Transverse colon (tissue), 3 donors: ENCODE measurements at regions not wholly inside any gene's neighbourhood (a gene's known extent, or its start where the extent isn't known, plus 50 kb on each side); places are given as distances from the start of the nearest gene placed in this dataset.

Experiments used
- EP300 ChIP-seq: sonication (generic); formaldehyde crosslinking; IDR thresholded peaks from one replicate; pipeline ENCODE4 v1.6.1; 2017; ENCODE audit warnings: antibody characterized with exemption, low read depth
- POLR2A ChIP-seq: fragments of 450-650 bp; IDR thresholded peaks from one replicate; pipeline ENCODE4 v1.6.1; 2016; ENCODE audit warnings: antibody characterized with exemption, mild to moderate bottlenecking, moderate library complexity
- TF ChIP-seq, protein P1 (sequence below), 5 experiments: fragments of 200-600 bp in 3 of 5; fragments of 450-650 bp in 2 of 5; sonication (generic) in 3 of 5; IDR thresholded peaks; 1 replicate in 2 of 5; 2 replicates in 3 of 5; pipeline ENCODE4 v1.5.1; 2016 to 2017; ENCODE audit warnings: antibody characterized with exemption in 5 of 5, inconsistent platforms in 3 of 5, mild to moderate bottlenecking in 2 of 5, moderate library complexity in 1 of 5

DNA sequence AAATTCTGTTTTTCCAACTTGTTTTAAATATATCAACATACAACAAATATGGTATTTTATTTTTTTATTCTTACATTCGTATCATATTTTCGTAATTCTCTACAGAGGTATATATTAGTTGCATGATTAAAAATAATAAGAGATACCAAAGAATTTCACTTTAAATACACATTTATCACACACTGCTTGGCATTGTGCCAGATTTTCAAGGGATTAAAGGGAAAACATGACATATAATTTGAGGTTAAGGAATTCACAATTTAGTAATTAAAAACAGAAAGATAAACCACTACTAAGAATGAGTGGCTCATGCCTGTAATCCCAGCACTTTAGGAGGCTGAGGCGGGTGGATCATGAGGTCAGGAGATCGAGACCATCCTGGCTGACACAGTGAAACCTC lies 484.7 kb upstream of the SORCS1 start:
- TF ChIP-seq, protein P1, sequence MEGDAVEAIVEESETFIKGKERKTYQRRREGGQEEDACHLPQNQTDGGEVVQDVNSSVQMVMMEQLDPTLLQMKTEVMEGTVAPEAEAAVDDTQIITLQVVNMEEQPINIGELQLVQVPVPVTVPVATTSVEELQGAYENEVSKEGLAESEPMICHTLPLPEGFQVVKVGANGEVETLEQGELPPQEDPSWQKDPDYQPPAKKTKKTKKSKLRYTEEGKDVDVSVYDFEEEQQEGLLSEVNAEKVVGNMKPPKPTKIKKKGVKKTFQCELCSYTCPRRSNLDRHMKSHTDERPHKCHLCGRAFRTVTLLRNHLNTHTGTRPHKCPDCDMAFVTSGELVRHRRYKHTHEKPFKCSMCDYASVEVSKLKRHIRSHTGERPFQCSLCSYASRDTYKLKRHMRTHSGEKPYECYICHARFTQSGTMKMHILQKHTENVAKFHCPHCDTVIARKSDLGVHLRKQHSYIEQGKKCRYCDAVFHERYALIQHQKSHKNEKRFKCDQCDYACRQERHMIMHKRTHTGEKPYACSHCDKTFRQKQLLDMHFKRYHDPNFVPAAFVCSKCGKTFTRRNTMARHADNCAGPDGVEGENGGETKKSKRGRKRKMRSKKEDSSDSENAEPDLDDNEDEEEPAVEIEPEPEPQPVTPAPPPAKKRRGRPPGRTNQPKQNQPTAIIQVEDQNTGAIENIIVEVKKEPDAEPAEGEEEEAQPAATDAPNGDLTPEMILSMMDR (IDR thresholded peaks at IDR 0.05) = no peak
- TF ChIP-seq POLR2A = no peak
- TF ChIP-seq EP300 = no peak
